CD4-positive, alpha-beta T cell treated with Interferon alpha-2 for 1 hour (primary cell): ENCODE measurements at regions not wholly inside any gene's neighbourhood (a gene's known extent, or its start where the extent isn't known, plus 50 kb on each side); places are given as distances from the start of the nearest gene placed in this dataset.
A peak's percentile ranks its signal among the peaks of the same experiment; 100 is the strongest.
"Not testable (repeated sequence)": the region's sequence is repeated elsewhere in the genome, so short reads cannot be mapped to it uniquely, and the experiment has no call there.

Source experiments
- DNase-seq, 2 donors: peaks; one replicate each; pipeline ENCODE4 v3.0.0-alpha.2; 2020 to 2022

- no peak for DNase-seq
Observed at GRCh38 chr11:21727102-21727501, 465.8 kb upstream of the ANO5 start.

- no peak for DNase-seq
Observed at GRCh38 chr11:21736404-21736803, 456.5 kb upstream of the ANO5 start.

- peak; percentile 9 to 16 for DNase-seq
Observed at GRCh38 chr11:21752475-21753243, 440.2 kb upstream of the ANO5 start.

GRCh38 chr11:21753244-21753767, 439.6 kb upstream of the ANO5 start:
- DNase-seq = not testable (repeated sequence)

GRCh38 chr11:21761000-21761399, 431.9 kb upstream of the ANO5 start:
- DNase-seq = no peak

GRCh38 chr11:21768388-21768787, 424.5 kb upstream of the ANO5 start:
- no peak for DNase-seq

- DNase-seq = no peak
Observed at GRCh38 chr11:21769188-21769587, 423.7 kb upstream of the ANO5 start.

- DNase-seq = no peak
Observed at GRCh38 chr11:21771097-21771496, 421.8 kb upstream of the ANO5 start.

- DNase-seq = no peak
Observed at GRCh38 chr11:21774212-21774611, 418.7 kb upstream of the ANO5 start.

- no peak for DNase-seq
Observed at GRCh38 chr11:21775911-21776310, 417.0 kb upstream of the ANO5 start.

GRCh38 chr11:21783954-21784353, 408.9 kb upstream of the ANO5 start:
- DNase-seq = no peak

- no peak for DNase-seq
Observed at GRCh38 chr11:21785351-21785750, 407.5 kb upstream of the ANO5 start.

- DNase-seq = no peak
Observed at GRCh38 chr11:21794306-21794705, 398.6 kb upstream of the ANO5 start.

GRCh38 chr11:21798216-21798615, 394.7 kb upstream of the ANO5 start:
- no peak for DNase-seq

GRCh38 chr11:21804523-21804922, 388.4 kb upstream of the ANO5 start:
- not testable (repeated sequence) for DNase-seq

GRCh38 chr11:21806508-21806907, 386.4 kb upstream of the ANO5 start:
- no peak for DNase-seq

- no peak for DNase-seq
Observed at GRCh38 chr11:21806947-21807346, 385.9 kb upstream of the ANO5 start.

- DNase-seq = no peak
Observed at GRCh38 chr11:21807350-21807749, 385.5 kb upstream of the ANO5 start.

GRCh38 chr11:21810650-21811049, 382.2 kb upstream of the ANO5 start:
- DNase-seq = no peak

- DNase-seq = no peak
Observed at GRCh38 chr11:21811572-21811971, 381.3 kb upstream of the ANO5 start.

GRCh38 chr11:21814169-21814568, 378.7 kb upstream of the ANO5 start:
- DNase-seq = no peak

- DNase-seq = no peak
Observed at GRCh38 chr11:21817696-21818095, 375.2 kb upstream of the ANO5 start.

GRCh38 chr11:21820176-21820575, 372.7 kb upstream of the ANO5 start:
- no peak for DNase-seq

GRCh38 chr11:21825127-21825526, 367.8 kb upstream of the ANO5 start:
- DNase-seq = no peak

GRCh38 chr11:21838427-21838826, 354.5 kb upstream of the ANO5 start:
- no peak for DNase-seq
